ENCODE measurements at regions not wholly inside any gene's neighbourhood (a gene's known extent, or its start where the extent isn't known, plus 50 kb on each side); places are given as distances from the start of the nearest gene placed in this dataset.

GRCh38 chr6:164006459-164006858 lies 591.9 kb downstream of the QKI start:
- TF ChIP-seq POLR2A (IDR thresholded peaks at IDR 0.05), result no peak
- no peak for TF ChIP-seq CTCF (IDR thresholded peaks at IDR 0.05)
